Caki2 (cell line): ENCODE measurements at regions not wholly inside any gene's neighbourhood (a gene's known extent, or its start where the extent isn't known, plus 50 kb on each side); places are given as distances from the start of the nearest gene placed in this dataset.

Experiments used
- DNase-seq: peaks from one replicate; pipeline ENCODE4 v3.0.0-alpha.2; 2015; ENCODE audit warnings: low read depth
- in situ Hi-C: cut with HindIII; loops from 2 replicates; pipeline ENCODE4 v1.10.0; 2016; ENCODE audit warnings: low sequenced_read_pairs, low pct_unique_long_range_greater_than_20kb, mixed read lengths

DNA sequence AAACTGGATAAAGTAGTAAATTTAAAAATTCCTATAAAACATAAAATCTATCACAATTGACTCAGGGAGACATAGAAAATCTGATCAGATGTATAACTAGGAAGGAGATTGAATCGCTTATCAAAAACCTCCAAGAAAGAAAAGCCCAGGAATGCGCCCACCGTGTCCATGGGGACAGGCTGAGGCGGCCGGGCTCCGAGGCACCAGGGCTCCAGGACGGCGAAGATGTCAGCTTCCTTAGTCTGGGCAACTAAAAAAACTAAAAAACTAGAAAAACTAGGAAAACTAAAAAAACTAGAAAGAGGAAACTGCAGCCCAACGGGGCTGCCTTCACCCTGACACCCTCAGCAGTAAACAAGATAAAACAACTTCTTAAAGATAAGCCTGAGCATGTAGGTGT, 229.0 kb upstream of the RAB4A start:
- in situ Hi-C loops, result no loop called here
- DNase-seq, result no peak

DNA sequence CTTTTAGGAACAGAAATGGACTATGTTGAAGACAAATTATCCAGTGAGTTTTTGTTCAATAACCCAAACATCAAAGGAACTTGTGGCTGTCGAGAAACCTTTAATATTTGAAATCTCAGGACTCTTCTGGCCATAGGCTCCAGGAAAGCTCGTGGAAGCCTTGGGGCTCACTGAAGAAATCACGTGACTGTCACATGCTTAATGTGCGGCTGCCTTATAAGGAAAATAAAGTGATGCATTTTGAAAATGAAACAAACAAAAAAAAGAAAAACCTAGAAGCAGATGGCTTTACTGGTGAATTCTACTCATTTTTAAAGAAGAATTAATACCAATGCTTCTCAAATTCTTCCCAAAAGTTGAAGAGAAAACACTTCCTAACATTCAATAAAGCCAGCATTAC, 228.4 kb upstream of the RAB4A start:
- in situ Hi-C loops, result no loop called here
- no peak for DNase-seq

DNA sequence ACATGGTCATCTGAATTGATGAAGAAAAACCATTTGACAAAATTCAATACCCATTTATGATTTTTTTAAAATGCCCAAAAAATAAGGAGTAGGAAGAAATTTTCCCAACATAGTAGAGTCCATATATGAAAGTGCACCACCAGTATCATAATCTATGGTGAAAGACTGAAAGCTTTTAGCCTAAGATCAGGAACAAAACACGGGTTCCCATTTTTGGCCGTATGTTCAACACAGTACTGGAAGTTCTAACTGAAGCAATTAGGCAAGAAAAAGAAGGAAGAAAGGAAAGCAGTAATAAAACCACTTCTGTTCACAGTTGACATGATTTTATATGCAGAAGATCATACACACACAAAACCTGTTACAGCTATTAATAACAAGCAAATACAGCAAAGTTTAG, 227.8 kb upstream of the RAB4A start:
- in situ Hi-C loops, result no loop called here
- DNase-seq, result no peak

DNA sequence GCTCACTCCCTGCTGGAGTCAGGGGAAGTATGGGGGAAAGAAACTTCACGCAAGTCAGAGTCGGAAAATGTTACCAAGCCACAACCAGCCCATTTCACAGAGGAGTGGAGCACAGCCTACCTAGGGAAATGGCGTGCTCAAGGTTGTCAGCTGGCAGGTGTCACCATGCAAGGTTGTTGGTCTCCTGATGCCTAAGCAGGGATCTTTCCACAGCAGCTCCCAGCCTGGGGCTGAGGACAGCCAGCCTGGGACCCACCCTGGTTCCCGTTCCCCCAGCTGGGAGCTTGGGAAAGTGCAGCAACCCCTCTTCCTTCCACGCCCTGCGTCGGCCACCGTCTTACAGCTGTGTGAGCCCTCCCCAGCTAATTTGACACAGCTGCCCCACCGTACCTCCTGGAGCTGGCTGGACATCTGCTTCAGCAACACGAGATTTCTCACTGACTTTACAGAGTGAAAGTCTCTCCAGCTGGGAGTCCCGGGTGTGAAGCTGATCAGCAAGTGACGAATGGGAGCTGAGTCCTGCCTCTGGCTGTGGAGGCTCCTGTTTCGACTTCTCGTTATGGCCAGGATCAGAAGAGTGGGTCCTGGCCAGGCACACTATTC, 224.6 kb upstream of the RAB4A start:
- DNase-seq, result no peak
- in situ Hi-C loops, result no loop called here

DNA sequence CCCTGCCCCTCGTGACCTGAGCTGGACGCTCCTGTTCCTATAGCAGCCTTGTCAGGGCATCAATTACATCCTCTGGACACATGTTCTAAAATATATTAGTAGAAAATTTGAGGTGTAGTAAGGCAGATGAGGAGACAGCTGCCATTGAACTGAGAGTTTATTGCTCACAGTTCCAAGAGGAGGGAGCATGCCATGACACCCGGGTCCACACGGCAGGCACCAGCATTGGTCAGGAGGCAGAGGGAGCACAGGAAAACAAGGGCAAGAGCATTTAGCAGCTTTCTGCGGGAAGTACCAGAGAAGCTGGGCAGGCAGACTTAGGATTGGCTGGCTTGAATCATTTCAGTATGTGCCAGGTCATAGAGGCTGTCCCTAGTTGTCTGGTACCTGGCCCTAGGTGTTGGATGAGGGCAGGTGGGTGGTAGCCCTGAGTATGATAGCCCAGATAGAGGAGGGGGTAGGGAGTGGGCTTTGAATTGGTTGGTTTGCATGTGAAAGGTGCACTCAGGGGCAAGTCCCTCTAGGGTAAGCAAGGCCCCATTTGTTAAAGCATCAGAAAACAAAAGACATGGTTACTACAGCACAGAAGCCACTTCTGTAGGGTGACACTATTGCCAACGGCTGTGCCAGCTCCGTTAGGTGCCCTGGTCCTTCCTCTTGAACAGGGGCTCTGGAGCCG, 223.6 kb upstream of the RAB4A start:
- DNase-seq, result no peak
- in situ Hi-C loops, result no loop called here

DNA sequence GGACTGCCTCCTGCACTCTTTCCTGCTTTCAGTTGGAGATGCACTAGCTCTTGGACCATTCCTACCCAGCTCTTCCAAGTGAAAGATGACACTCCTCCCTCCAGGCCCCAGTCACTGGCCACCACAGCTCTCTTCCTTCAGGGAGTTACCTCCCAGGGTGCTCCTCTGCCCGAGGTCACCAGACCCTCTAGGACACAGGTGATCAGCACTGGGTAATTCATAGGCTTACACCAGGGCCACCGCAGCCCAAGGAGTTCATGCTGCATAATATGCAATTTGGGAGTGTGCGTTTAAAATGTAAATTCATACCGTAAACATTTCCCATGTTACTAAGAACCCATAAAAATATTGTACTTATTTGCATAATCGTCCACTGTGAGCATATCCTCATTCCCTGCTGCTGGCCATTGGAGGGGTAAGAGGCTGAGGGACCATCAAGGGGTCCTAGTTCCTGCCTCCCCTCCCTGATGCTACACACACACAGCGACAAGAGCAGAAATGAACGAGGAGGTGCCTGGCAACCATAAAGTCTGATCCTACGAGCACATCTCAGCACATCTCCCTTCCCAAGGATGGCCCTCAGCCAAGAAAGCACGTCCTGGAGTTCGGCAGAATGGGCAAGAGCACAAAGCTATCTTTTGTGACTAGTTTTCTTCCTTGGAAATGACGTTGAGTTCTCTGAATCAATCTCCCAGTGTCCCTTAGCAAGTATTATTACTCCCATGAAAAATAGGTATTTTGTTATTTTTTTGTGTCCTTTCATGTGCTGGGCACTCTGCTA, 222.9 kb upstream of the RAB4A start:
- in situ Hi-C loops, result no loop called here

DNA sequence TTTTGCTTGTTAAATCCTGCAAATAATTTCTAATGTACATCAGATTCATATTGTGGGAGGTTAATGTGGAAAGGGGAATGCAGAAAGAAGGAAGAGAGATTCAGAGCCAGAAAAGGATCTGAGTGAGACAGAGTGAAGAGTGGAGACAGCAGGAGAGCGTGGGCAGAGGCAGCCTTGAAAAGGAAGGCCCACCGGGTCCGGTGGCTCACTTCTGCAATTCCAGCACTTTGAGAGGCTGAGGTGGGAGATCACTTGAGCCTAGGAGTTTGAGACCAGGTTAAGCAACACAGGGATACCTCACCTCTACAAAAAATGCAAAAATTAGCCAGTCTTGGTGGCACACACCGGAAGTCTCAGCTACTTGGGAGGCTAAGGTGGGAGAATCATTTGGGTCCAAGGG, 222.0 kb upstream of the RAB4A start:
- no peak for DNase-seq

More for the DNA sequence above, 222.9 kb upstream of the RAB4A start:
- DNase-seq, result no peak

DNA sequence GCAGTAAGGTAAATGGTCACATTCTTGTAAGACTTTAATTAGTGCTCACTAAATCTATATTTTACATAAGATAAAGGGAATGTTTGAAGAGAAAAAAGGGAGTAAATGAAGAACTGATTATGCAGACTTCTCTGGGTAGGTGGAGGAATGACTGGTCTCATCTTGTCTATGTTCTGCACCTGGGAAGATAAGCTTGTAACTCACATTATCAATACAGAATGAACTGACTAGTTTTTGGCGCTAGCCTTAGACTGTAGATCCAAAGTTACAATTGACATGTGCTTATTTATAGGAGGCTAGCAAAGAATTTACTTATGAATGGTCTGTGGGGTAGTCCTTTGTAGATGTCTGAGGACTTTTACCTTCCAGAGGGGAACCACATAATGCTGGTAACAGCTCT, 214.9 kb upstream of the RAB4A start:
- DNase-seq, result no peak
- in situ Hi-C loops, result no loop called here

More for the DNA sequence above, 222.0 kb upstream of the RAB4A start:
- in situ Hi-C loops, result no loop called here

DNA sequence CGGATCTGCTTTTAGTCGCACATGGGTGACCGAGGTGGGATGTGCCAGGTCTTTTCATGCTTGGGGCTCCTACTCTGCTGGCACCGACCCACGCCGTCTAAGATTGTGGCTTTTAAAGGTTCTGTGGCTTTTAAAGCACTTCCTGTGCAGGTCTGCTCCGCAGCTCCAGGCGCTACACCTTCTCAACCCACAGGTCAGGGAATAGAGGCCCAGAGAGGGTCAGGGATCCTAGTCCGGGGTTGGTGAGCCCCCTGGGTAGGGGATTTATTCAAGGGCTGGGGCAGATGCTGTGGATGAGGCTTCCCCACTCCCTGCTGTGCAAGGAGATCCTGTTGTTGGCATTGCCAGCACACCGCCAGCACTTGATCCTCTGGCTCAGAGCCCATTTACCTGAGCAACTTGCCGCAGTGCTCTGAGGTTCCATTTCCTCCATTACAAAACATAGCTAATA, 212.8 kb upstream of the RAB4A start:
- in situ Hi-C loops, result no loop called here
- no peak for DNase-seq

DNA sequence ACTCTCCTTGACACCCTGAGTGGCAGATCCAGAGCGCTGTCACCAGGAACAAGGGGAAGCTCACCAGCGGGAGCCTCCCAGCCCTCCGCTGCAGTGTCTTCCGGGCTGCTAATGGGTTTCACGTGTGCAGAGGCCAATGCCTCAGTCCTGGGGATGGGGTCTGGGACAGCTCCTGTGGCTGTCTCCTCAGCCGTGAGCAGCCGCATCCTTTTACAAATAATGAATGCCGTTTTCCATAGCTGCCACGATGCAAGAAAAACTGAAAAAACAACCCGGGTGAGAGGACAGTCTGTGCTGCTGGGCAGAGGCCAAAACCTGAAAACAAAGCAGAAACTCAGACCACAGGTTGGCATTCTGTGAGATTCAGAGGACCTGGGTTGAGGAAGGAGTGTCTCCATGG, 212.2 kb upstream of the RAB4A start:
- no peak for DNase-seq
- in situ Hi-C loops, result no loop called here

DNA sequence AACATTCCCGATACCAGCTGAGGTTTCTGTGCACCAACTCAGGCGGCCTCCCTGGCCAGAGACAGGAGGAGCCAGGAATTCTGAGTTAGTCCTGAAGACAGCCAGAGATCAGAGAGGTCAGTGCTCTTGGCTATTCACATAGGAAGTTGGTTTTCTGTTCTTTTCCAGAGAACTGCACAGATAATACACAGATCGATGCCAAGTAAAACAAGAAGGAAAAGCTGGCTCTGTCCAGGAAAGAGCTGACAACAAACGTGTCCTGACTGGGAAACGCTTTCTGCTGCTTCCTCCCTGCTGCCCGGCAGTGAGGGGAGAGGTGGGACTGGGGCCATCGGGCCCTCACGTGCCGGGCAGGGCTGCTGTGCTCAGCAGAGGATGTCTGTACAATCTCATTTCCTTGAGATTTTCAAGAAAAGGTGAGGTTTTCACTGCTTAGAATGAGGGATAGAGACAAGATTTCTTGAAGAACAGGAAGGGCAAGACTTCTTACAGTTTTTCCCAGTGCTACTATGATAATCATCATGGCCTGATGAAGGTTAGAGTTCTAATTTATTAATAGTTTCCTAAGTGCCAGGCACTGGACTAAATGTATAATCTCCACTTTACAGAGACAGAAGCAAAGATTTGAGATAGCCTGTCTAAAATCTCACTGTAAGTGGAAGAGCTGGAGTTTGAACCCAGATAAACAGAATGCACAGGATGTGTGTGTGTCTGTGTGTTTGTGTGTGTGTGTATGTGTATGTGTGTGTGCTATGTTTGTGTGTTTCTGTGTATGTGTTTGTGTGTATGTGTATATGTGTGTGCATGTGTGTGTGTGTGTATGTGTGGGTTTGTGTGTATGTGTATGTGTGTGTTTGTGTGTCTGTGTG, 211.0 kb upstream of the RAB4A start:
- no peak for DNase-seq
- in situ Hi-C loops, result no loop called here

DNA sequence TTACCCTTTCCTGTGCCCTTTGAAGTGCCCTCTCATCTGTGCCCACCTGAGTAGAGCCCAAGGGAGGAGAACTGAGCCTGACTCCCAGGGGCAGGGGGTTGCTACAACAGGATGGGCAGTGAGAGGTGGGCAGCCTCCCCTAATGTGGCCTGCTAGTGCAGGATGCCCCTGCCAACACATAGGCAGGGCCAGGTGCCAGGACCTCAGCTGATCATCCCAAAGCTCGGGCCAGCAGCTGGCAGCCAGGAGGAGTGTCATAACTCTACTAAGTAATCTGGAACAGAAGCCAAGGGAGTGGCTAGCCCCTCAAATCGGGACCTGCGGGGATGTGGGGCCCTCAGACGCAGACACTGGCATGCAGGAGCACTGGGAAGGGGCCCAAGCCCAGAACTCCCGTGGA, 208.8 kb upstream of the RAB4A start:
- in situ Hi-C loops, result no loop called here
- no peak for DNase-seq

DNA sequence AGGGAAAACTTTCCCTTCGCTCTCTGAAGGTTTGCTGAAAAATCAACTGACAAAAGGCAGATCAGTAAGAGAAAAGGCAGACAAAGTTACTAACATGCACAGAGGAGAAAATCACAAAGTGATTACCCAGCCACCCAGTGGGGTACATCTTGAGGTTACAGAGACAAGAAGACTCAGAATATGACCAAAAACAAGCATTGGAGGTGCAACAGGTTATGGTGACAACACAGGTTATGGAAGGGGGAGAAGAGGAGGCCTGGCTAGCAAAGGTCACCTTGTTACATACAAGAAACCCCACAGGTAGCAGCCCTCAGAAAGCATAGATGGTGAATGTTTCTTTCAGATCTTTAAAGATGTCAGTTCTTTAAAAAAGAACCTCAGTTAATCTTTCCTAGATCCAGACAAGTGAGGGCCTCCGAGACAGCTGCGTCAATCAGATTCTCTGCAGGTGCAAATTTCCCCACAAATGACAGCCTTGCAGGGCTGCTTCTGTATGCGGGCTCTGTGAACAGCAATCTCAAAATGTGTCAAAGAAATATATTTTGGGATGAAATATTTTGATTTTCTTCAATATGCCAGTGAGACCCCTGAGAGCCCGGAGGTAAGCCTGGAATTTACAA, 207.6 kb upstream of the RAB4A start:
- DNase-seq, result no peak
- in situ Hi-C loops, result no loop called here

DNA sequence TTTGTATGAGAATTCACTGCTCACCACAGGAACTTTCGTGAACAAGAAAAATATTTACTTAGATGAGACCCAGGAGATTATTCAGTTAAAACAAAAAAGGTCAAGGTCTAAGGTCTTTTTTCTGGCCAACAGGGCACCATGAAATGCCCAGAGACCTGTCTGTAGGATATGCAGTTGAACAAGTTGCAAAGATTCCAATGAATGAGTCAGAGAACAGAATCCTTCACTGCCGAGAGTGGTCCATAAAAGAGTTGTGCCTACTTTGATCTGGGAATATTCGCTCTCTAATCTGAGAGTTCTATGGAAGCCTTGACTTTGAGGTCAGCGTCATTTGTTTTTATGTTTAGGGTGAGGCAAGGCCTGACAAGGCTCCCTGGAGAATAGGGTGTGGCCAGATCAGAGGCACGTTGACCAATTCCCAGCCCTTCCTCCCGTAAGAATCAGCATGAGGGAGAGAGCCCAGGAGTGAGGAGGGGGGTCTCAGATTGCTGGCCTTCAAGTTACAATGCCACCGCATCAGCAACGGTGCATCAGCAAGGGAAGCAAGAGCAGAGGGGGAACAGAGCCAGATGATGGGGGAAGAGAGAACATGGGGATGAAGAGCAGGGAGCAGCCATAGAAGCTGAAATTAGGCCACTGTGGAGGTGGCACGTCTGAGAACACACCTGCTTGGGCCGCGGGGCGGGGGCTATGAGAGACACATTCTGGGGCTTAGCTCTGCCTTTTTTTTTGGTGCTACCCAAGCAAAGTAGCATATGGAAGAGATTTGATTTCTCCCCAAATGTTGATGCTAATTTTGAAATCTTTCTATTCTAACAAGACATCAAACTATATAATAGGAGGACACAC, 206.4 kb upstream of the RAB4A start:
- in situ Hi-C loops, result no loop called here
- no peak for DNase-seq

DNA sequence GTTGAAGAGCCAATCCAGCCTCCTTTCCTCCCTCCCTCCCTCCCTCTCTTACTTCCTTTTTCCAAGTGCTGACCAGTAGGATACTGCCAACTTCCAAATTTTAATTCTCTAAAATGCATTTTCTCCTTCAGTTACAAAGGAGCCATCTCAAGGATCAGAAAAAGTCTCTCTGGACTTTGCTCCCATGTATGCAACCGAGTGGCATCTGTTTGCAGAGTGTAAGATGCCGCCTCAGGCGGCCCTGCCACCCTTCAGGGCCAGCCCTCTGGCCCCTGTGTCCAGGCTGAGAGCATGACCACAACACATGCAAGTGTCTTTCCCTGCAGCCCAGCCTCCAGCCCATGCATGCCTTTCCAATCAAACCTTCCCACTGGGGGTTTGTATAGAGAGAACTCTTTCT, 205.3 kb upstream of the RAB4A start:
- in situ Hi-C loops, result no loop called here
- no peak for DNase-seq

DNA sequence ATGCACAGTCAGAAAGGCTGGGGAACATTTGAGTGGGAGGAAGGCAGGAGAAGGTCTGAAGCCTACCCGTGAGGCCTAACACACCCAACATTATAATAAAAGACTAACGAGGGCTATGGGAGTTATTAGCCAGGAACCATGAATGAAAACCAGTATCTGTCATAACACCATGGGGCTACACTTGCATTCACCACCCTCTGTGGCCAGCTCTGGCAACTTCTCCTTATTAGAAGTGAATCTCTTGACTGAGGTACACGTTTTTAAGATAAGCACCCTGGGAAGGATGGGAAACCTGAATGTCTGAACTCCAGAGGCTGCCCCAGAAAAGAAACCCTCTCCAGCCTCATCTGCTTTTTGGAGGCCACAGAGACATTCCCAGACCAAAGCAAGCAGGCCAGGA, 204.3 kb upstream of the RAB4A start:
- in situ Hi-C loops, result no loop called here
- no peak for DNase-seq

DNA sequence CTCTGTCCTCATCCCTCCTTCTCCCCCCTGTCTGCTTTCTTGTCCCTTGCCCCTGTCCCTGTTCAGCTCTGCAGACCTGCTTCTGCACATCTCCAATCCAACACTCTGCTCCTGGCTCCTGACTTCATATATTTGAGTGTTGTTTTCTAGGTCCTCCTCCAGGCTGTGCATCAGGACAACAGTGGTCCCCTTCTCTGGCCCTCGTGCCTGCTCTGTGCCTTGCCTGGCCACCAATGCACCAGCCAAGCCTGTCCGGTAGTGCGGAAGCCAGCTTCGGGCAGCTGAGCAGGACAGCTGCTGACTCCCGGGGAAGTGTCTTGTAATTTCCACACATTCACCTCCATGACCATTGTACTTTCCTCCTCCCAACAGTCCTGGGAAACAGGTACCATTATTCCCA, 203.4 kb upstream of the RAB4A start:
- in situ Hi-C loops, result no loop called here
- DNase-seq, result no peak
